GM18508 (cell line): ENCODE measurements at regions not wholly inside any gene's neighbourhood (a gene's known extent, or its start where the extent isn't known, plus 50 kb on each side); places are given as distances from the start of the nearest gene placed in this dataset.

ENCODE experiments used
- ATAC-seq: cut with Tn5 transposase; IDR thresholded peaks from one replicate; pipeline ENCODE4 v1.9.1; 2021; ENCODE audit warnings: moderate number of reproducible peaks; ENCODE audit not compliant: insufficient read depth, unreplicated experiment

GRCh38 chr15:53462651-53463050 lies 296.8 kb downstream of the WDR72 start:
- ATAC-seq: no peak

- no peak for ATAC-seq
Observed at GRCh38 chr15:53461677-53462076, 297.8 kb downstream of the WDR72 start.

- no peak for ATAC-seq
Observed at GRCh38 chr15:53458736-53459135, 300.7 kb downstream of the WDR72 start.

GRCh38 chr15:53457479-53457878 lies 302.0 kb downstream of the WDR72 start:
- ATAC-seq: no peak

- no peak for ATAC-seq
Observed at GRCh38 chr15:53454843-53455721, 304.4 kb downstream of the WDR72 start.

GRCh38 chr15:53454535-53454842 lies 305.0 kb downstream of the WDR72 start:
- ATAC-seq: no peak

GRCh38 chr15:53453253-53454105 lies 306.0 kb downstream of the WDR72 start:
- no peak for ATAC-seq

- peak; percentile 70 for ATAC-seq
Observed at GRCh38 chr15:53448232-53449015, 311.0 kb downstream of the WDR72 start.

- ATAC-seq: no peak
Observed at GRCh38 chr15:53447742-53448141, 311.7 kb downstream of the WDR72 start.

GRCh38 chr15:53447053-53447574 lies 312.3 kb downstream of the WDR72 start:
- no peak for ATAC-seq

GRCh38 chr15:53446376-53446775 lies 313.1 kb downstream of the WDR72 start:
- no peak for ATAC-seq

- ATAC-seq: no peak
Observed at GRCh38 chr15:53445531-53445930, 313.9 kb downstream of the WDR72 start.

GRCh38 chr15:53437985-53438841 lies 321.2 kb downstream of the WDR72 start:
- no peak for ATAC-seq

- no peak for ATAC-seq
Observed at GRCh38 chr15:53437366-53437765, 322.1 kb downstream of the WDR72 start.

GRCh38 chr15:53434174-53434678 lies 325.2 kb downstream of the WDR72 start:
- ATAC-seq: no peak

- no peak for ATAC-seq
Observed at GRCh38 chr15:53416219-53416940, 343.1 kb downstream of the WDR72 start.

GRCh38 chr15:53414167-53414566 lies 345.3 kb downstream of the WDR72 start:
- no peak for ATAC-seq

GRCh38 chr15:53412542-53412941 lies 346.9 kb downstream of the WDR72 start:
- no peak for ATAC-seq
